Common myeloid progenitor, CD34-positive (primary cell): ENCODE measurements at regions not wholly inside any gene's neighbourhood (a gene's known extent, or its start where the extent isn't known, plus 50 kb on each side); places are given as distances from the start of the nearest gene placed in this dataset.
"Not testable (repeated sequence)": the region's sequence is repeated elsewhere in the genome, so short reads cannot be mapped to it uniquely, and the experiment has no call there.

Source experiments
- CTCF ChIA-PET: fragments of 350-600 bp; sonication (Branson Sonifier 250); formaldehyde crosslinking; loops from one replicate; lab custom pipeline; 2021; ENCODE audit warnings: antibody characterized with exemption; lab: Charles Lee
- POLR2A ChIA-PET: fragments of 350-600 bp; sonication (Branson Sonifier 250); formaldehyde crosslinking; loops from one replicate; lab custom pipeline; 2021; ENCODE audit warnings: antibody characterized with exemption; lab: Charles Lee
- DNase-seq, 3 donors: peaks; one replicate each; pipeline versions ENCODE4 v3.0.0 to v3.0.0-alpha.2; 2013
- H3K27ac ChIP-seq, 2 experiments: 1 replicate in 1 of 2; 2 replicates in 1 of 2; pipeline ENCODE4 v1.7.0; 2013; ENCODE audit warnings: inconsistent platforms in 2 of 2, low read length in 2 of 2, mild to moderate bottlenecking in 2 of 2, low read depth in 1 of 2, moderate library complexity in 1 of 2; ENCODE audit not compliant: severe bottlenecking in 2 of 2, insufficient read depth in 1 of 2, poor library complexity in 1 of 2
- H3K27me3 ChIP-seq, 5 experiments: replicated peaks in 2 of 5; 1 replicate in 3 of 5; 2 replicates in 2 of 5; pipeline versions ENCODE4 v1.6.1 to v1.7.0; 2013; ENCODE audit warnings: low read length in 4 of 5, mild to moderate bottlenecking in 2 of 5, moderate library complexity in 2 of 5, inconsistent platforms in 1 of 5; ENCODE audit not compliant: insufficient read depth in 5 of 5, control insufficient read depth in 4 of 5
- H3K36me3 ChIP-seq, 4 experiments: 1 replicate in 2 of 4; 2 replicates in 2 of 4; pipeline versions ENCODE4 v1.6.1 to v1.7.0; 2013; ENCODE audit warnings: low read length in 3 of 4, control low read depth in 1 of 4, mild to moderate bottlenecking in 1 of 4; ENCODE audit not compliant: control insufficient read depth in 4 of 4, insufficient read depth in 4 of 4
- H3K4me1 ChIP-seq, 4 experiments: 1 replicate in 3 of 4; 2 replicates in 1 of 4; pipeline versions ENCODE4 v1.6.1 to v1.7.1; 2013; ENCODE audit warnings: low read length in 3 of 4, mild to moderate bottlenecking in 3 of 4, control low read depth in 1 of 4, inconsistent platforms in 1 of 4, moderate library complexity in 1 of 4; ENCODE audit not compliant: control insufficient read depth in 4 of 4, insufficient read depth in 4 of 4; ENCODE audit errors: control extremely low read depth in 1 of 4
- H3K4me3 ChIP-seq, 7 experiments: 1 replicate in 4 of 7; 2 replicates in 3 of 7; pipeline versions ENCODE4 v1.5.1 to v1.7.0; 2013; ENCODE audit warnings: mild to moderate bottlenecking in 7 of 7, low read length in 6 of 7, moderate library complexity in 6 of 7, inconsistent platforms in 2 of 7, low read depth in 2 of 7, control low read depth in 1 of 7; ENCODE audit not compliant: insufficient read depth in 4 of 7, control insufficient read depth in 1 of 7; ENCODE audit errors: extremely low read depth in 1 of 7
- H3K9me3 ChIP-seq, 5 experiments: 1 replicate in 4 of 5; 2 replicates in 1 of 5; pipeline versions ENCODE4 v1.6.1 to v1.7.1; 2013; ENCODE audit warnings: low read length in 4 of 5, mild to moderate bottlenecking in 2 of 5, inconsistent platforms in 1 of 5, low read depth in 1 of 5, moderate library complexity in 1 of 5; ENCODE audit not compliant: control insufficient read depth in 4 of 5, insufficient read depth in 2 of 5; ENCODE audit errors: control extremely low read depth in 1 of 5
- WGBS: methylation state at CpG from one replicate; pipeline ENCODE4 v1.1.5; 2013; ENCODE audit not compliant: insufficient coverage; 5-methylcytosine and 5-hydroxymethylcytosine counted together

DNA sequence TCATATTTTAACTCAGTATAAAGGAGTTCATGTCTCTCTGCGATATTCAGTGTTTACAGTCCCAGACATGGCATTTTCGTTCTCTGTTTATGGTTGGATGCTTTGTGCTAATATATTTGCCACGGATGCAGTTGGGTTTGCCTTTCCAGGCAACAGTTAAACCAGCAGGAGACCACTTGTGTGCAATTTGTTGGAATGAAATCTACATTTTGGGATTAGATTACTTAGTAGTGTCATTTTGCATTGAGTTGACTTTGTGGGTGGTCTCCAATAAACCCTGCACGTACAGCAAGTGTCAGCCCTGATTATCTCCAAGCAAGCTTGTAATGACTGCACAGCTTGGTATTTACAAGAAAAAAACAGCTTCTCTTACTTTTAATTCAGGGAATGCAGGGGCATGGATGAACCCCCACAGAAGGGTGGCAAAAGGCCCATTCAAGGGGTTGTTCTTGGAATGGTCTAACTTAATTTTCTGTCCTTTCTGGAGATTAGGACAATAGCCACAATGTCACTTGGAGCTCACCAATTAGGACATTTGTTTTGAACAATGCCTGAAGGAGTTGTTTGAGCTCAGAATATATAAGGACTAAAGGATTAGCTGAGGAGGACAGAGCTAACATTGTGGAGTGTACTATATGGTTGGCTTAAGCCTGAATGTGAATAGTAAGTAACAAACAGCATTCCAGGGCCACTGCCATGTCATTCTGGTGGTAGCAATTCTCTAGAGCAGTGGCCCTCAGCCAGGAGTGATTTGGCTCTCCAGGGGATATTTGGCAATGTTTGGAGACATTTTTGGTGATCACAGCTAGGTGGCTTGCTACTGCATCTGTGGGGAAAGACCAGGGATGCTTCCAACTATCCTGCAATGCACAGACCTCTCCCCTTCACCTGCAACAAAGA is 121.5 kb downstream of the SLC4A3 start:
- no peaks in the 10 kb centered on the region for H3K36me3 ChIP-seq
- POLR2A ChIA-PET: no interaction called here
- no peak for DNase-seq
- peaks cover 0 to 12% (median 0%) of the 10 kb centered on the region in 5 experiments for H3K27me3 ChIP-seq
- CTCF ChIA-PET: no interaction called here
- H3K9me3 ChIP-seq: peaks cover 0 to 4% (median 0%) of the 10 kb centered on the region in 5 experiments
- no peaks in the 10 kb centered on the region for H3K4me1 ChIP-seq
- H3K27ac ChIP-seq: no peak overlapping the region
- 95% methylated on average over 3 of the region's 4 CpGs for WGBS
- no peak overlapping the region for H3K4me3 ChIP-seq

DNA sequence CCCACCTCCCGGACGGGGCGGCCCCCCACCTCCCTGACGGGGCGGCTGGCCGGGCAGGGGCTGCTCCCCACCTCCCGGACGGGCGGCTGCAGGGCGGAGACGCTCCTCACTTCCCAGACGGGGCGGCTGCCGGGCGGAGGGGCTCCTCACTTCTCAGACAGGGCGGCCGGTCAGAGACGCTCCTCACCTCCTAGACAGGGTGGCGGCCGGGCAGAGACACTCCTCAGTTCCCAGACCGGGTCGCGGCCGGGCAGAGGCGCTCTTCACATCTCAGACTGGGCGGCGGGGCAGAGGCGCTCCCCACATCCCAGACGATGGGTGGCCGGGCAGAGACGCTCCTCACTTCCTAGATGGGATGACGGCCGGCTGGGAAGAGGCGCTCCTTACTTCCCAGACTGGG is 123.7 kb downstream of the SLC4A3 start:
- POLR2A ChIA-PET, H3K4me1 ChIP-seq, H3K27me3 ChIP-seq, H3K4me3 ChIP-seq, H3K36me3 ChIP-seq, DNase-seq, H3K27ac ChIP-seq, CTCF ChIA-PET: not testable (repeated sequence)
- peaks cover 0 to 11% (median 0%) of the 10 kb centered on the region in 5 experiments for H3K9me3 ChIP-seq
- 97% methylated on average over 34 of the region's 34 CpGs for WGBS

DNA sequence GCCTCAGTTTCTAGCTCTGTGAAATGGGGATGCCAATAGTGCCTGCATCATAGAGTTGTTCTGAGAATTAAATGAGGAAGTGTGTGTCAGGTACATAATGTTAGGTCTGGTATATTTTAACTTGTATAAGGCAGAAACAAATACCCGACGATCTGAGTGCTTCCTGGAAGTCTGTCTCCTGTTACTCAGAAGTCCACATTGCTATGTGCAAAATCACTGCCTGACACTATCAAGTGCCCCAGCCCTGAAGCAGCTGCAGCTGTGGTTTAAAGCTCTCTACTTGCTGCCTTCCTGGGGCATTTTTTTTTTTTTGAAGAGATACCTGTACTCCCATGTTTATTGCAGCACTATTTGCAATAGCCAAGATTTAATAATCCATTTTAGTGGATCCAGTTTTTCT is 125.3 kb downstream of the SLC4A3 start:
- CTCF ChIA-PET: no interaction called here

DNA sequence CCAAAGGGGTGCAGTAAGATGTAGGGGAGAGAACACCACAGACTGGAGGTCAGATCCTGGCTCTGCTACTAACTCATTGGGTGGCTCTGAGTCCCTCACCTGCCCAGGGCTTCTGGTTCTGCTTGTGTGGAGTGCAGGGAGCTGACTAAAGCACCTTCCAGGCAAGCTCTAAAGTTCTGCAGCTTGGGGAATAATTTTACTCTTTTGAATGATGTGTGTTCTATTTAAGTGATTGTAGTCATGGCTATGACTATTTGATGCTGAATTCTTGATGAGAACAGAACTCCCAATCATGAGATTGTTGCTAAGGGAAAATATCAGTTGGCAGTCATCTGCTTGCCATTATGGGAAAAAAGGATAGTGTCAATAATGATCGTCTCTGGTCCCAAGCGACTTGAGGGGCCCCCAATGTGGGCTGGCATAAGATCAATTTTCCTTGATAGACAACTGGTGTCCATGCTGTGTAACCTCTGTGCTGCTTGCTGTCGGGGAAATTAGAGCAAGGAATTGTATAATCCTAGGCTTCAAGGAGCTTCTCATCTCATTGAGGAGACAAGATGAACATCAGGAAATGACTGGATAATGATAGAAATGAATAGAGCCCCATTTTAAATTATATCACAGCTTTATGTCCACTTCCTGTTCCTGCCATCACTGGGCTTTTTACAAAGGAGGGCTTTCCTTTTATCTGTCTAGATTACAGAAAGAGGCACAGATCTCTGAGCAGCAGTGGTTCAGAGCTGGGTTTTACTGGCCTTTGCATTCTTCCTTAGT is 131.7 kb downstream of the SLC4A3 start:
- 93% methylated on average over 2 of the region's 3 CpGs for WGBS
- Histone ChIP-seq H3K27me3 (peaks cover 0 to 1% (median 0%) of the 10 kb centered on the region in 5 experiments), H3K4me3 (no peak overlapping the region), H3K9me3 (peaks cover 0 to 7% (median 0%) of the 10 kb centered on the region in 5 experiments), H3K27ac (no peak overlapping the region), H3K36me3 (no peaks in the 10 kb centered on the region), H3K4me1 (no peaks in the 10 kb centered on the region)
- ChIA-PET POLR2A (no interaction called here), CTCF (no interaction called here)
- no peak for DNase-seq

More for the DNA sequence above, 125.3 kb downstream of the SLC4A3 start:
- no peak for DNase-seq
- Histone ChIP-seq H3K27ac (no peak overlapping the region), H3K4me3 (no peak overlapping the region), H3K9me3 (peaks cover 0 to 11% (median 0%) of the 10 kb centered on the region in 5 experiments), H3K36me3 (no peaks in the 10 kb centered on the region), H3K4me1 (no peaks in the 10 kb centered on the region), H3K27me3 (no peaks in the 10 kb centered on the region)
- WGBS: no CpG with 5 or more reads among the region's 2 CpGs
- POLR2A ChIA-PET: no interaction called here

DNA sequence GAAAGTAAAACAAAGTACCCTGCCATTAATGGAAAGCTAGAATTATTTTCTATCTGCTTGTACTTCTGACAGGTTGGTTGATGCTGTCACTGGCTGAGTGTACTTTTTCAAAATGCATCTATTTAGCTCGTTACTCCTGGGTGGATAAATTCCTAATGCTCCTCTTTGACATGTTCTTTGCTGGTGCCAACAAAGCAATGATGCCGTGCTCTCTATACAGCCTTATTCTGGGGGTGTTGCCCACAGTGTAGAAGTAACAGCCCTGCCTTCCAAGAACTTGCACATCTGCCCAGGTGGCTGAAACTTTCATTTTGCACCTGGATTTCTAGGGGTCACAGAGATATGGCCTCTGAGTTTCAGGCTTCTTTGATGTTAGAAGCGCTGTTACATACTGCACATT is 132.4 kb downstream of the SLC4A3 start:
- CTCF ChIA-PET: no interaction called here
- Histone ChIP-seq H3K4me3 (no peak overlapping the region), H3K27me3 (peaks cover 0 to 1% (median 0%) of the 10 kb centered on the region in 5 experiments), H3K27ac (no peak overlapping the region), H3K4me1 (no peaks in the 10 kb centered on the region), H3K36me3 (no peaks in the 10 kb centered on the region), H3K9me3 (peaks cover 0 to 3% (median 0%) of the 10 kb centered on the region in 5 experiments)
- WGBS: 94% methylated on average over 3 of the region's 3 CpGs
- DNase-seq: no peak
- POLR2A ChIA-PET: no interaction called here

DNA sequence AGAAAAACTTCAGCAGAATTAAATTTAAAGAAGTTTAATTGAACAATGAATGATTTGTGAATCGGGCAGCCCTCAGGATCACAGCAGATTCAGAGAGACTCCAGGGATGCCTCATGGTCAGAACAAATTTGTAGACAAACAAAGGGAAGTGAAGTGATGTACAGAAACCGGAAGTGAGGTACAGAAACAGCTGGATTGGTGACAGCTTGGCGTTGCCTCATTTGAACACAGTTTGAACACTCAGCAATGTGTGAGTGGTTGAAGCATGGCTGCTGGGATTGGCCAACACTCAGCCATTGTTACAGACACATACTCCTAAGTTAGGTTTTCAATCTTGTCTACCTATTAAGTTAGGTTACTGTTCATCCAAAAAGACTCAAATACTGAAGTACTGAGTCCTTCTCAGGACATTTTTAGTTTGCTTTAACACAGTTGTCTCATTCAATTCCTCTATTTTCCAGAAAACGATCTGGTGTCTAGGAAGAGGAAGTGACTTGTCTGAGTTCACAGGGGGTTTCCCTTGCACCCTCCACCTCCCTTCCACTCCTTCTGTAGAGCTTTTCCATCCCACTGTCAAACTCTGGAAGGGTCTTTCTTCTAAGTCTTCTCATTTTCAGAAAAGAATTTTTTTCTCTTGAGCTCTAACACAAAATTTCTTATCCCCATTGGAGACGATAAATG is 137.9 kb downstream of the SLC4A3 start:
- Histone ChIP-seq H3K4me1 (no peaks in the 10 kb centered on the region), H3K36me3 (no peaks in the 10 kb centered on the region), H3K27me3 (no peaks in the 10 kb centered on the region), H3K9me3 (no peaks in the 10 kb centered on the region), H3K27ac (no peak overlapping the region), H3K4me3 (no peak overlapping the region)
- no peak for DNase-seq
- ChIA-PET CTCF (no interaction called here), POLR2A (no interaction called here)
- WGBS: 65% methylated on average over 4 of the region's 5 CpGs
